HEK293T (cell line): ENCODE measurements at regions not wholly inside any gene's neighbourhood (a gene's known extent, or its start where the extent isn't known, plus 50 kb on each side); places are given as distances from the start of the nearest gene placed in this dataset.
"Not testable (repeated sequence)": the region's sequence is repeated elsewhere in the genome, so short reads cannot be mapped to it uniquely, and the experiment has no call there.

Experiments used
- CTCF ChIA-PET: fragments of 350-600 bp; formaldehyde crosslinking; extraction: SDS; loops from one replicate; lab custom pipeline; 2021; ENCODE audit warnings: antibody characterized with exemption, inconsistent platforms; lab: Yijun Ruan, JAX
- POLR2A ChIA-PET: fragments of 350-600 bp; formaldehyde crosslinking; extraction: SDS; loops from one replicate; lab custom pipeline; 2020; ENCODE audit warnings: antibody characterized with exemption, inconsistent platforms; lab: Yijun Ruan, JAX
- DNase-seq: peaks from one replicate; pipeline ENCODE4 v3.0.0; 2012; ENCODE audit warnings: mixed read lengths; ENCODE audit errors: extremely low spot score
- ARNT ChIP-seq: fragments of 450-650 bp; IDR thresholded peaks from 2 replicates; pipeline ENCODE4 v1.6.1; 2017; ENCODE audit warnings: mild to moderate bottlenecking
- BHLHE40 ChIP-seq: fragments of 450-650 bp; IDR thresholded peaks from 2 replicates; pipeline ENCODE4 v1.6.1; 2016; ENCODE audit warnings: mild to moderate bottlenecking, moderate library complexity, borderline replicate concordance
- CTBP1 ChIP-seq: fragments of 450-650 bp; IDR thresholded peaks from 2 replicates; pipeline ENCODE4 v1.6.1; 2016; ENCODE audit warnings: borderline replicate concordance
- ELF4 ChIP-seq: fragments of 450-650 bp; IDR thresholded peaks from 2 replicates; pipeline ENCODE4 v1.6.1; 2017; ENCODE audit warnings: antibody characterized with exemption
- FOXA1 ChIP-seq: fragments of 450-650 bp; IDR thresholded peaks from 2 replicates; pipeline ENCODE4 v1.6.1; 2016; ENCODE audit warnings: mild to moderate bottlenecking
- FOXK2 ChIP-seq: fragments of 450-650 bp; IDR thresholded peaks from 2 replicates; pipeline ENCODE4 v1.6.1; 2016; ENCODE audit warnings: mild to moderate bottlenecking
- FOXM1 ChIP-seq: fragments of 450-650 bp; IDR thresholded peaks from 2 replicates; pipeline ENCODE4 v1.6.1; 2017; ENCODE audit warnings: mild to moderate bottlenecking, borderline replicate concordance
- HDGF ChIP-seq: fragments of 450-650 bp; IDR thresholded peaks from 2 replicates; pipeline ENCODE4 v1.6.1; 2017; ENCODE audit warnings: antibody characterized with exemption, borderline replicate concordance
- L3MBTL2 ChIP-seq: fragments of 450-650 bp; conservative IDR thresholded peaks from 2 replicates; pipeline ENCODE4 v1.6.1; 2016; ENCODE audit warnings: mild to moderate bottlenecking
- LEF1 ChIP-seq: fragments of 450-650 bp; IDR thresholded peaks from 2 replicates; pipeline ENCODE4 v1.6.1; 2017; ENCODE audit warnings: mild to moderate bottlenecking, borderline replicate concordance
- NFRKB ChIP-seq: fragments of 450-650 bp; IDR thresholded peaks from 2 replicates; pipeline ENCODE4 v1.6.1; 2016; ENCODE audit warnings: mild to moderate bottlenecking, moderate library complexity
- PKNOX1 ChIP-seq: fragments of 450-650 bp; IDR thresholded peaks from 2 replicates; pipeline ENCODE4 v1.6.1; 2016
- SP1 ChIP-seq: fragments of 450-650 bp; IDR thresholded peaks from 2 replicates; pipeline ENCODE4 v1.6.1; 2017
- SUZ12 ChIP-seq: fragments of 450-650 bp; IDR thresholded peaks from 2 replicates; pipeline ENCODE4 v1.6.1; 2016; ENCODE audit warnings: mild to moderate bottlenecking
- TARDBP ChIP-seq: fragments of 450-650 bp; IDR thresholded peaks from 2 replicates; pipeline ENCODE4 v1.6.1; 2016
- ZNF384 ChIP-seq: fragments of 450-650 bp; IDR thresholded peaks from 2 replicates; pipeline ENCODE4 v1.6.1; 2016

- POLR2A ChIA-PET: no interaction called here
- CTCF ChIA-PET: no interaction called here
- no peak for DNase-seq
- no peak for TF ChIP-seq ELF4
- TF ChIP-seq ARNT: no peak
- no peak for TF ChIP-seq NFRKB
- TF ChIP-seq TARDBP: no peak
- no peak for TF ChIP-seq ZNF384
- TF ChIP-seq FOXK2: no peak
- no peak for TF ChIP-seq BHLHE40
- TF ChIP-seq CTBP1: no peak
- TF ChIP-seq HDGF: no peak
- TF ChIP-seq SP1: no peak
Observed at GRCh38 chr12:73699318-73699717, 838.3 kb upstream of the ATXN7L3B start.

- ChIA-PET POLR2A (no interaction called here), CTCF (no interaction called here)
- TF ChIP-seq CTBP1 (no peak), L3MBTL2 (no peak), ZNF384 (no peak), LEF1 (no peak), BHLHE40 (no peak), ELF4 (no peak), TARDBP (no peak), SP1 (no peak)
- DNase-seq: no peak
Observed at GRCh38 chr12:73714655-73715054, 823.0 kb upstream of the ATXN7L3B start.

- CTCF ChIA-PET, POLR2A ChIA-PET, DNase-seq: not testable (repeated sequence)
Observed at GRCh38 chr12:73716143-73716542, 821.5 kb upstream of the ATXN7L3B start.

GRCh38 chr12:73719223-73719622, 818.4 kb upstream of the ATXN7L3B start:
- ChIA-PET CTCF (no interaction called here), POLR2A (no interaction called here)

GRCh38 chr12:73726881-73727280, 810.8 kb upstream of the ATXN7L3B start:
- TF ChIP-seq TARDBP (no peak), SP1 (no peak), ZNF384 (no peak), BHLHE40 (no peak), HDGF (no peak), ARNT (no peak), NFRKB (no peak), ELF4 (no peak), PKNOX1 (no peak), LEF1 (no peak), FOXM1 (no peak), FOXK2 (no peak), SUZ12 (no peak), FOXA1 (no peak), L3MBTL2 (no peak)
- ChIA-PET POLR2A (no interaction called here), CTCF (no interaction called here)
- no peak for DNase-seq

More at GRCh38 chr12:73719223-73719622, 818.4 kb upstream of the ATXN7L3B start:
- no peak for TF ChIP-seq SUZ12
- TF ChIP-seq CTBP1: no peak
- no peak for TF ChIP-seq L3MBTL2
- no peak for TF ChIP-seq SP1
- no peak for TF ChIP-seq FOXM1
- no peak for DNase-seq

- ChIA-PET CTCF (no interaction called here), POLR2A (no interaction called here)
- DNase-seq: no peak
- TF ChIP-seq FOXM1: no peak
- no peak for TF ChIP-seq NFRKB
- TF ChIP-seq TARDBP: no peak
- no peak for TF ChIP-seq SUZ12
- no peak for TF ChIP-seq FOXK2
- TF ChIP-seq ZNF384: no peak
- no peak for TF ChIP-seq LEF1
- TF ChIP-seq PKNOX1: no peak
- TF ChIP-seq BHLHE40: no peak
- TF ChIP-seq CTBP1: no peak
- no peak for TF ChIP-seq L3MBTL2
- no peak for TF ChIP-seq SP1
- no peak for TF ChIP-seq ELF4
- TF ChIP-seq ARNT: no peak
- TF ChIP-seq HDGF: no peak
Observed at GRCh38 chr12:73731658-73732057, 806.0 kb upstream of the ATXN7L3B start.

GRCh38 chr12:73769337-73769736, 768.3 kb upstream of the ATXN7L3B start:
- ChIA-PET CTCF (no interaction called here), POLR2A (no interaction called here)
- no peak for DNase-seq
- TF ChIP-seq TARDBP (no peak), BHLHE40 (no peak), FOXA1 (no peak), SP1 (no peak), ARNT (no peak), FOXM1 (no peak), LEF1 (no peak), FOXK2 (no peak), ZNF384 (no peak), NFRKB (no peak), L3MBTL2 (no peak), ELF4 (no peak), PKNOX1 (no peak), SUZ12 (no peak), CTBP1 (no peak), HDGF (no peak)
